ENCODE measurements at regions not wholly inside any gene's neighbourhood (a gene's known extent, or its start where the extent isn't known, plus 50 kb on each side); places are given as distances from the start of the nearest gene placed in this dataset.
"Not testable (repeated sequence)": the region's sequence is repeated elsewhere in the genome, so short reads cannot be mapped to it uniquely, and the experiment has no call there.

GRCh38 chr3:157588386-157589060, 85.3 kb upstream of the VEPH1 start:
- no peak for DNase-seq (ENCODE audit: low read depth in 1 of 2, low spot score in 1 of 2)

GRCh38 chr3:157586293-157586692, 83.1 kb upstream of the VEPH1 start:
- DNase-seq (ENCODE audit: low read depth in 1 of 2, low spot score in 1 of 2), result no peak

- DNase-seq (ENCODE audit: low read depth in 1 of 2, low spot score in 1 of 2), result no peak
Measured at GRCh38 chr3:157585386-157585785, 82.2 kb upstream of the VEPH1 start.

GRCh38 chr3:157582637-157582973, 79.4 kb upstream of the VEPH1 start:
- no peak for DNase-seq (ENCODE audit: low read depth in 1 of 2, low spot score in 1 of 2)

GRCh38 chr3:157581956-157582636, 78.9 kb upstream of the VEPH1 start:
- not testable (repeated sequence) for DNase-seq (ENCODE audit: low read depth in 1 of 2, low spot score in 1 of 2)

GRCh38 chr3:157581371-157581770, 78.2 kb upstream of the VEPH1 start:
- DNase-seq (ENCODE audit: low read depth in 1 of 2, low spot score in 1 of 2), result no peak

GRCh38 chr3:157578181-157578580, 75.0 kb upstream of the VEPH1 start:
- no peak for DNase-seq (ENCODE audit: low read depth in 1 of 2, low spot score in 1 of 2)

- DNase-seq (ENCODE audit: low read depth in 1 of 2, low spot score in 1 of 2), result no peak
Measured at GRCh38 chr3:157574531-157574930, 71.3 kb upstream of the VEPH1 start.

- no peak for DNase-seq (ENCODE audit: low read depth in 1 of 2, low spot score in 1 of 2)
Measured at GRCh38 chr3:157573780-157574378, 70.7 kb upstream of the VEPH1 start.

GRCh38 chr3:157573281-157573680, 70.1 kb upstream of the VEPH1 start:
- DNase-seq (ENCODE audit: low read depth in 1 of 2, low spot score in 1 of 2), result no peak

- DNase-seq (ENCODE audit: low read depth in 1 of 2, low spot score in 1 of 2), result no peak
Measured at GRCh38 chr3:157572559-157573270, 69.5 kb upstream of the VEPH1 start.

- no peak for DNase-seq (ENCODE audit: low read depth in 1 of 2, low spot score in 1 of 2)
Measured at GRCh38 chr3:157566596-157566995, 63.4 kb upstream of the VEPH1 start.

GRCh38 chr3:157559401-157559800, 56.2 kb upstream of the VEPH1 start:
- DNase-seq (ENCODE audit: low read depth in 1 of 2, low spot score in 1 of 2), result no peak

All from activated T-helper 1 cell treated with anti-CD3 and anti-CD28 coated beads, Interleukin-2, amount 50 U/mL, for 16 hours (primary cell).